Parathyroid adenoma (tissue), 2 donors: ENCODE measurements at regions not wholly inside any gene's neighbourhood (a gene's known extent, or its start where the extent isn't known, plus 50 kb on each side); places are given as distances from the start of the nearest gene placed in this dataset.

Experiments
- H2AFZ ChIP-seq: fragments of 300-600 bp; sonication (generic); one replicate; pipeline ENCODE4 v1.7.0; 2017; ENCODE audit warnings: antibody characterized with exemption, mild to moderate bottlenecking
- H3K27ac ChIP-seq: fragments of 300-600 bp; sonication (generic); one replicate; pipeline ENCODE4 v1.7.0; 2017
- H3K27me3 ChIP-seq: fragments of 300-600 bp; sonication (generic); one replicate; pipeline ENCODE4 v1.7.0; 2017; ENCODE audit warnings: low read length; ENCODE audit not compliant: control insufficient read depth, insufficient read depth
- H3K36me3 ChIP-seq: fragments of 300-600 bp; sonication (generic); one replicate; pipeline ENCODE4 v1.7.0; 2017; ENCODE audit warnings: low read length; ENCODE audit not compliant: control insufficient read depth, insufficient read depth
- H3K4me1 ChIP-seq: fragments of 300-600 bp; sonication (generic); one replicate; pipeline ENCODE4 v1.7.0; 2017; ENCODE audit warnings: control low read depth
- H3K4me2 ChIP-seq: fragments of 300-600 bp; sonication (generic); one replicate; pipeline ENCODE4 v1.7.0; 2017; ENCODE audit warnings: low read length
- H3K4me3 ChIP-seq: fragments of 300-600 bp; sonication (generic); one replicate; pipeline ENCODE4 v1.7.0; 2017; ENCODE audit warnings: low read depth, low read length
- H3K79me2 ChIP-seq: fragments of 300-600 bp; sonication (generic); one replicate; pipeline ENCODE4 v1.7.0; 2017; ENCODE audit warnings: control low read depth
- H3K9ac ChIP-seq: fragments of 300-600 bp; sonication (generic); one replicate; pipeline ENCODE4 v1.7.0; 2017; ENCODE audit warnings: mild to moderate bottlenecking
- H3K9me3 ChIP-seq: fragments of 300-600 bp; sonication (generic); one replicate; pipeline ENCODE4 v1.7.0; 2017; ENCODE audit warnings: low read length; ENCODE audit not compliant: control insufficient read depth
- CTCF ChIP-seq: fragments of 300-600 bp; sonication (generic); IDR thresholded peaks from one replicate; pipeline ENCODE4 v1.7.0; 2017; ENCODE audit warnings: antibody characterized with exemption, mild to moderate bottlenecking
- donor health status: primary hyperparathyroidism.

GRCh38 chr6:86217906-86218305 is 575.2 kb upstream of the SYNCRIP start:
- Histone ChIP-seq H3K4me2 (no peak overlapping the region), H3K27me3 (no peaks in the 10 kb centered on the region), H2AFZ (no peak overlapping the region), H3K79me2 (no peaks in the 10 kb centered on the region), H3K4me3 (no peak overlapping the region), H3K9me3 (no peaks in the 10 kb centered on the region), H3K27ac (no peak overlapping the region), H3K36me3 (no peaks in the 10 kb centered on the region), H3K4me1 (no peaks in the 10 kb centered on the region), H3K9ac (no peak overlapping the region)
- TF ChIP-seq CTCF = no peak

- no peaks in the 10 kb centered on the region for H3K36me3 ChIP-seq
- no peak overlapping the region for H3K27ac ChIP-seq
- H3K9ac ChIP-seq = no peak overlapping the region
- no peak overlapping the region for H3K4me3 ChIP-seq
- no peaks in the 10 kb centered on the region for H3K4me1 ChIP-seq
- no peaks in the 10 kb centered on the region for H3K27me3 ChIP-seq
- H3K4me2 ChIP-seq = no peak overlapping the region
- H3K9me3 ChIP-seq = no peaks in the 10 kb centered on the region
- no peaks in the 10 kb centered on the region for H3K79me2 ChIP-seq
- no peak for TF ChIP-seq CTCF
- H2AFZ ChIP-seq = no peak overlapping the region
Observed at GRCh38 chr6:86215323-86215722, 572.6 kb upstream of the SYNCRIP start.

GRCh38 chr6:86205980-86206379 is 563.3 kb upstream of the SYNCRIP start:
- Histone ChIP-seq H3K4me3 (no peak overlapping the region), H3K27ac (no peak overlapping the region), H3K79me2 (no peaks in the 10 kb centered on the region), H3K27me3 (no peaks in the 10 kb centered on the region), H2AFZ (no peak overlapping the region), H3K4me1 (no peaks in the 10 kb centered on the region), H3K9ac (no peak overlapping the region), H3K4me2 (no peak overlapping the region), H3K36me3 (no peaks in the 10 kb centered on the region), H3K9me3 (no peaks in the 10 kb centered on the region)
- no peak for TF ChIP-seq CTCF

- Histone ChIP-seq H3K9me3 (no peaks in the 10 kb centered on the region), H2AFZ (no peak overlapping the region), H3K27me3 (no peaks in the 10 kb centered on the region), H3K79me2 (no peaks in the 10 kb centered on the region), H3K4me1 (no peaks in the 10 kb centered on the region), H3K36me3 (no peaks in the 10 kb centered on the region), H3K4me2 (no peak overlapping the region), H3K27ac (no peak overlapping the region), H3K4me3 (no peak overlapping the region), H3K9ac (no peak overlapping the region)
- TF ChIP-seq CTCF = no peak
Observed at GRCh38 chr6:86203044-86203443, 560.4 kb upstream of the SYNCRIP start.

GRCh38 chr6:86193821-86194220 is 551.1 kb upstream of the SYNCRIP start:
- TF ChIP-seq CTCF = no peak
- H3K9ac ChIP-seq = no peak overlapping the region
- no peaks in the 10 kb centered on the region for H3K27me3 ChIP-seq
- H3K36me3 ChIP-seq = no peaks in the 10 kb centered on the region
- H2AFZ ChIP-seq = no peak overlapping the region
- H3K79me2 ChIP-seq = no peaks in the 10 kb centered on the region
- no peak overlapping the region for H3K4me2 ChIP-seq
- H3K27ac ChIP-seq = no peak overlapping the region
- no peaks in the 10 kb centered on the region for H3K9me3 ChIP-seq
- H3K4me1 ChIP-seq = no peaks in the 10 kb centered on the region
- no peak overlapping the region for H3K4me3 ChIP-seq
